ENCODE measurements at regions not wholly inside any gene's neighbourhood (a gene's known extent, or its start where the extent isn't known, plus 50 kb on each side); places are given as distances from the start of the nearest gene placed in this dataset.

DNA sequence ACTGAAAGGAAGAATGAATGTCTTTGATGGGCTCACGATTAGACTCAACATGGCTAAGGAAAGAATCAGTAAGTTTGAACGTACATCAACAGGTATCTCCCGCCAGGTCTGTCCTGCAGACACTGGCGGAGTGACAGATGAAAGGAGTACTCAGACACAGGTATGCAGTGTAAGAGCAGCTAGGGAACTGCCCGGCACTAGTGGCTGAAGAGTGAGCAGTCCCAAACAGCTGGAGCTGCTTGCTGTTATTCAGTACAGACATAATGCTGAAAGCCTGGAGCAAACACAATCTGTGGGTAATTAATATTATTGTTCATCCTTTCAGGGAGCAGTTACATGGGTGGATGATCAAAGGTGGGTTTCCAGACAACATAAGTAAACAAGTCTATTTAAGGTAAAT is 835.5 kb downstream of the TLE4 start:
- no peak for DNase-seq

DNA sequence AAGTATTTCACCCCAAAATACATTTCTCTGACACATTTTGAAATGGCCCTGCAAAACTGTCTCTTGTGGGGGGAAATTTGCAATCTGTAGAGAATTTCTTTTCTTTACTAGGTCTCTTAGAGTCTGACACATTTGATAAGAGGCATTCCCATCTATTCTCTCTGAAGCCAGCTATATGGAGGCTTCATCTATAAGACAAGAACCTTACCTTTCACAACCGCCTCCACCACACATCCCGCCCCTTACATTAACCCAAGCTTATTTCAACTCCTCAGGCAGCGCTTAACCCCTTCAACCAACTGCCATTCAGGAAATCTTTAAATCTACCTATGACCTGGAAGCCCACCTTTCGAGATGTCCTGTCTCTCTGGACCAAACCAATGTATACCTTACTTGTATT is 829.5 kb downstream of the TLE4 start:
- DNase-seq: no peak

DNA sequence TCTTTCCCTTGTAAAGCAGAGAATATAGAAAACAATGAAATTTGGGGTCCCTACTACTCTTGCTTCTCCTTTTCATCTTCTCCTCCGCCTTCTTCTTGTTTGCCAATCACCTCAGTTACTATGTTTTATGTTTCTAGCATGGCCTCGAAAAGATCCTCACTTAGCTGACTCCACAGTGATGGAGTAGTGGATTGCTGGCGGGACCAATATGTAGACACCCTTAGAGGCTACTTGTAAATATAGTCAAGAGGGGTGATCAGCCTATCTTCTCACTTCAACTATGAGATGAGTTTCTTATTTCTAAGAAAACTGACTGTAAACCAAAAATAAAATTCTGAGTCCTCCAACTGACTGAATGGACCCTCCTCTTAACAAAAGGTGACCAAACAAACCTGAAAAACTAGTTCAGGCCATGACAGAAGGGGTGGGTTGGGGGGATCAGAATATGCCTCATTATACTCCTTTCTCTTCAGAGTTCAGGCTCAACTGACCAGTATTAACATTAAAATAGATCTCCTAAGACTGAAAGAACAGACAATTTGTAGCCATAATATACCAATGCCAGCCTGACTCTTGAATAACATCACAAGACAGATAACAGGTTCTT is 829.0 kb downstream of the TLE4 start:
- no peak for DNase-seq

DNA sequence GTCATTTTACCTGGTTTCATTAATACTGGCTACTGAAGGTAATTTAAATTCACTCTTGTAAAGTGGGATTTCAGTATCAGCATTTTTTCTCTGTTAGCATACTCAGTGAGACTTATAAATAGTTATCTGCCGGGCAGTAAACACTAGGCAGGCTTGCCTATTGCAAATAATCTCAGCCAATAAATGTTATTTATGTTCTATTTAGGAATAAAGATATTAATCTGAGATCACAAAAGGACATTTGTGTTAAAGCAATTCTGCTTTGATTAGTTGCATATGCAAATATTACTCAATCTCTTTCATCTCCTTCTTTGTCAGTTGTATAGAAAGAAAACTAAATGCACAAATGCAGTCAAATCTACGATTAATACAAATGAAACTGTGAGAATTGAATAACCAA is 827.8 kb downstream of the TLE4 start:
- no peak for DNase-seq

DNA sequence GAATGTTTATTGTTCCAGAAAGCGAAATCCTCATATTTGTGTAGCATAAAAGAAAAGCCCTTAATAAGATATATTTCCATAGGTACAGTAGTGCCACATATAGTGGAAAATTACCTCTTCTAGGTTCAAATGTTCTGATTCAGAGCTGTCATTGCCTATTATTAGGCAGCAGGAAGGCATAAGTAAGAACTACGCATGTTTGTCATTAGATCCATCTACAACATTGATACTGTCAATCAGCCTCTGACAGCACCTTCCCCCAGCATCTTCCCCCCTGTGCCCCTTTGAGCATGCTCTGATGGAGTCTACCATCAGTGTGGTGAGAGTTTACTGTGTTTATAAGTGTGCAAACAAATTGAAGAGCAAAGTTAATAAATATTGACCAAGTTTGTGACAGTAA is 816.1 kb downstream of the TLE4 start:
- no peak for DNase-seq

DNA sequence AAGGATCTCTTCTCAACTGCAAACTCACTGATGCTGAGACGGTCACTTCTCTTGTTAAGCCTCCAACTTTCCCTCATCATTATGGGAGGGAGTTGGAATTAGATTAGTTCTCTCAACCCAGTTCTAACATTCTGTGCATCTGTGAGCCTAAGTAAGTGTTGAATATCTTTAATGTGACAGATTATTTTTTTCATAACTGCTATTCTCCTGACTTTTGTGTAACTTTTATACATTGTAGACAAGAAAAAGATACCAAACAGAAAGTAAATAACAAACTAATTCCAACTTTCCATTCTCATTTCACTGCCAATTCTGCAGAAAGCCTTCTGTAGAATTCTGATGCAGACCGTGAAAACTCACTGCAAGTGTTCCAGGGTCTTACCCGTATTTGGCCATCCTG is 813.5 kb downstream of the TLE4 start:
- no peak for DNase-seq

DNA sequence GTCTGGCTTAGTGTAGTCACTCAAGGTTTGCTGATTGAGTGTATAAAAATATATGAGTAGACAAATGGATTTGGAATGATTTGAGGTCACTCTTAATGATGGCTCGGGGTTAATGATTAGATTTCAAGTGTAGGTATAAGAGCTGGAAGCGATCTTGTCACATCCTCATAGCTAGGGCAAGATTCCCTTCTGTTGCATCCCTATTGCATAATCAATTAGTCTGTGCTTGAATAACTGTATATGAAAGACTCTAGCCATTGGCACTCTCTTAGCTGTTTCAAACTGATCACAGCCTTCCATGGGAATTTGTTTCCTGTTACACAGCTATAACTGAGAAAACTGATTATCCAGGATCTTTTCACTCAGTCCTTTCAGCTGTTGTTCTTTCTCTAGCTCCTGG is 811.6 kb downstream of the TLE4 start:
- no peak for DNase-seq

DNA sequence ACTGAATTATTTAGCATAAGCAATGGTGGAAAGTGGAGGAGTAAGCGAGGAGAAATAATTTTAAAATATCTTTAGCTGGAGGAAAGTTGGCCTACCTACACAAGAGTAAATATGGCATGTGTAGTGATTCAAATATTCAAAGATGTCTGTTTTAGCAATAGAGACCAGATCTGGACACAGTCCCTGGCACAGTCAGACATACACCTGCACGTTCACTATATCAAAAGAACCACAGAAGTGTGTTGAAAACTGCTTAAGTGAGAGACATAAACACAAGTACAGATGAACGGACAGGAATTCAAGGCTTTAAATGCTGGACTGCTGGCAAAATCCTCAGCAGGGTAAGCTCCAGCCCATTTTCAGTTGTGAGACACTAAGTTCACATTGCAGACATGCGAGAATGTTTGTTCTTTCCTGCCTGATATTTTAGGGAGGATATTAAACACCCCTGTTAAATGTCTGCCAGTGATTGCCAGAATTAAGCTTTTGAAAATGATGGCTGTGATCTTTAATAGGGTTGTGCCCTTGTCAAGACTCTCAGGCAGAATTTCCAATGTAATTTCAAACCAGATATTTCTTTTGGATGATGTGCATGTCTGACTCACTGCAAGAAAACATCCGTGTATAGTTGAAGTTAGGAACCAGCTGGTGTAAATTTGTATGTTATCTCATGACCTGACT is 810.6 kb downstream of the TLE4 start:
- no peak for DNase-seq

DNA sequence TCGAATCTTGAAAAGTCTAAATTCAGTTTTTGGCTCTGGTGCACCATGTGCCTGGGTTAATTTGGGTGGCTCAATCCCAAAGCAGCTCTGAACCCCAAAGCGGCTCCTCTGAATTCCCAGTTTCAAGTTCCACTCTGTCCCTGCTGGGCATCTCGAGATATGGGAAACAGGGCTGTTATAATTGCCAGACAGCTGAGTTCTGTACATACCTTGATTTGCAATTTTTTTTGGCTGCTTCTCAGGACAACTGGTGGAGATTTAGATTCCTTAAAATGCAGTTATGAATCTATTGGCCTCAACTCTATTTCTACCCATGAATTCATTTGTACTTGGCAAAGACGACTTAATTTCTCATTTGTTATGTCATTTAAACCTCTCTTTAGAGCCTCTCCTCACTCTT is 808.5 kb downstream of the TLE4 start:
- no peak for DNase-seq

DNA sequence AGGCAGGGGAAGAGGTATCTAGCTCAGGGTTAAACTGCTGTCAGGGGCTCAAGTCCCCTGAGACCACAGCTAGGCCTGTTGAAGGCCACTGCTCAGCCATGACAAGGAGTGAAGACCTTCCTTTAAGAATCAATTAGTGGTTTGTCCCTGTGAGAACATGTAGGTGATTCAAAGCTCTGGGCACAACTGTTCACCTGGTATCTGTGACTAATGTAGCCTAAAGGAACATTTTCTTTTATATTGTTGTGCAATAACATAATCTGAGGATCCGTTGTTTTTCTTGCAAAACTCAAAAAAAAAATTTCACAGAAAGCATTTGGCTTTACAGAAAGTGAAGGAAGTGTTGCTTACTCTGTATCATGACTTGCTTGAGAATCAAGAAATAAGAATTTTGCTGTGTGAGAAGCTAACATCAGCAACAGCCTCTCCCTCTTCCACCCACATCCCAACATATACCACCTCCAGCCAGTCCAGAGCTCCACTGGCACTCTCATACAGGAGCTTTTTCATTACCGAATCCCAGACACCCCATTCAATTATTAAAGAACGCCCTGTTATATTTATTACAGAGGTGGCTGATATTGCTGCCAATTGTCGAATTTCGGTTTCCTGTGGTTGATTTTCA is 807.0 kb downstream of the TLE4 start:
- no peak for DNase-seq

DNA sequence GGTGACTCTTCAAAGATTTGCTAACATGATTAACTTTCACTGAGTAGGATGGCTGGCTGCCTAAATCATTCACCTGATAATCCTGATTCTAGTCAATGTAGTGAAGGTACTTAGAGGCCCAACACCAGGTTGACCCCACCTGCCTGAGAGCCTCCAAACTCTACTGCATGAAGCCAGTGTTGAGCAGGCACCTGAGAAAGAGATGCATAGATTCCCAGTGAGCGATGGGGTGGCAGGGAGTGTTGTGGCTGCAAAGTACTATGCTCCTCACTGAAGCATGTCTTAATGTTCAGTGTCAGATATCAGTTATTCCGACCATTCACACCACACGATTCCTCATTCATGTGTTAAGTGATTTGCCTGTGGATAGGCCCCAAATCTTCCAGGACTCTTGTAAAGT is 804.4 kb downstream of the TLE4 start:
- no peak for DNase-seq

DNA sequence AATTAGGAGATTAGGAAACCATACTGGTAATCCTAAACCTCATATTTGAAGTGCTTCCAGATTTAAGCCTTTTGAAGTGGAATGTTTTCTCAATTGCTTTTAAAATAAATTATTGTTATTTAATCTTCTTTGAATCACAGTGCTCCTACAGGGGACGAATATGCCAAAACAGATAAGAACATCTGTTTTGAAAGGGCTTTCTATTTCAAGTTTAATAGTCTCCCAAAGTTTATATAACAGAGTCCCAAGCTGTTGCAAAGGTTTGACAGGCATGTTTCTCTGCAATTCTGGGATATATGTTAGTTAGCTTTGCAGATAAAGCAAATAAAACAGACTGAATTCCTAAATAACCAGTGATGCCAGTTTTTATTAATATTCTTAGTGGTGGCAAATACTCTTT is 803.7 kb downstream of the TLE4 start:
- no peak for DNase-seq

DNA sequence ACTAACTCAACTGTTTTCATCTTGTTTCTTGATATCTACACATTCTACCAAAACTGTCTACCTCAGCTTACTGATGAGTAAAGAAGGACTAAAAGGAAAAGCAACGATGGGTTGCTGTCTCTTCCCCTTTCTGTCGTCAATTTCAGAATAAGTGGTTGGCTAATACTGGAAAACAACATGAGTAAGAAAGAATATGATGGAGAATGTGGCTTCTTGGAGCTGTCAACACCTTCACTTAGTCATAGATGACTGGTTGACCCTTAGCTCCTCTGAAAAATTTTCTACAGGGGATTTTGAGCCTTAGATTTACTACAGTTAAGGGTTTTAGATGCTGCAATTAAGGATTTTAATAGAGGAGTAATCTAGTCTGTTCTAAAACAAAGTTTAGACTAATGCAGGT is 797.9 kb downstream of the TLE4 start:
- DNase-seq: no peak

DNA sequence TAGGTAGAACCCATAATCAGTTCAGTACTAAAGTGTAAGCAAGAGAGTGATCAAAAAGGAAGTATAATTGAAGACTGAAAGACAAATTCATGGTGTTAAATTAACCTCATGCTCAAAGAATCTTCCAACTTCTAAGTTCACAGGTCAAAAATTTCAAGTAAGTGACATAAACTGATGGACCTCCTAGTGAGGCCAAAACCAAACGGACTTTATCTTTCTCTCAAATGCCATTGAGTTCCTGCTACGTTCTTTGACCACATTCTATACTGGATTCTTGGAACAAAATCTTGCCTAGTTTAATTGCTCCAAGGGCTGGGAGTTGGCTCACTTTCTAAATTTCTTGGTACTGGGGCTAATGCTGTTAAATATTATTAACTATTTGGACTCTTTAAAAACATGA is 794.9 kb downstream of the TLE4 start:
- DNase-seq: no peak

DNA sequence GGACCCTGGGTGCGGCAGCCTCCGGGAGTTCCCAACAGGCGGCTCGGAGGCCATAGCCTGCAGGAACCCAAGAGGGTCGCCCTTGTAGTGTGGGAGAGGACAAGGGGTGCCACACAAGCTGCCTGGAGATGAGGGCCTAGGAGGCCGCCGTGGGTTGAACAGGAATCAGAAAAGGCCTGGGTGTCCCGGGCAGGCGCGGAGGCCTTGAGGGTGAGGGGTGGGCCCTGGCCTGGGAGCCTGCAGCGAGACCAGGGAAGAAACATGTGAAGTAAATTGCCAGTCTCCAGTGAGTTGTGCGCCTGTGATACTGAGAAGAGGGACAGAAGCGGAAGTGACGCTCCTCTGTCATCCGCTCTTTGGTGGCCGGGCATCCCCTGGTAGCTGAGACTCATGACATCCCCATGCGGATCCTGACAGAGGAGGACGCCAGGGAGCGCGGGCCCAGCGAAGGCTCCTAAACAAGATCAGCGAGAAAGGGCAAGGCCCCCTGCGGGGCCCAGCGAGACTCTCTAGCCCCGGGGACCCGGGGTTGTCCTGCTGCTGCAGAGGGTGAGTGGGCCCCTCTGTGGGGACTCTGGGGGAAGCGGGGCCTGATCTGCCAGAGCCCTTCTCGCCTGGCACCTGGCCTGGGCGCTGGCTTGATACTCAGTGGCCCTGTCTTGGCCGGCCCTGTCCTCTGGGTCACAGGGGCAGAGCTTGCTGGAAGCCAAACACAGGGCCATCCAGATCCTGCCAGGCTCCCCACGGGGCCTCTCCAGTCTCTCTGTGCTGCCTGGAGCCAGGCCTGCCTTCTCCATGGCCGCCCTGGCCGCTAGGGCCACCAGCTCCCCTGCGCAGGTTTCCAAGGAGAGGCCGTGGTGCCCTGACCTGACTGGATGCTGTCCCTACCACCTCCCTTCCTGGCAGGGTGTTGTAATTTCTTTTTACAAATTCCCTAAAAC is 788.4 kb downstream of the TLE4 start:
- no peak for DNase-seq

DNA sequence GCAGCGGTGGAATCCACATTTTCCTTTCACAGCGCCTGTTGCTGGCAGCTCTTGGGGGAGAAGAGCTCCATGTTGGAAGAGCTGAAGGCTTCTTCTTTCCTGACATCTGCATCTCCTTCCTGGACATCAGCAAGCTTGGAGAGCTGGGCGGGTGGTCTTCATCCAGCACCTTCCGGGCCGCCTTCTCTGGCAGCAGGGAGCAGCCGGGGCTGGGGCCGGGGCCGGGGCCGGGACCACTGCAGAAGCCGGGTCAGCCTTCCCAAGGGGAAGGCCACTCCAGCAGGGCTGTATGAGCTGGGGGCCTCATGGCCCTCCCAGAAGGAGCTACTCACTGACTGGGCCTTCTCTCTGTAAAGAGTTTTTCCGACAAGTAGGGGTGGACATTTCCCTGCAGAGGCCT is 787.5 kb downstream of the TLE4 start:
- DNase-seq: no peak

DNA sequence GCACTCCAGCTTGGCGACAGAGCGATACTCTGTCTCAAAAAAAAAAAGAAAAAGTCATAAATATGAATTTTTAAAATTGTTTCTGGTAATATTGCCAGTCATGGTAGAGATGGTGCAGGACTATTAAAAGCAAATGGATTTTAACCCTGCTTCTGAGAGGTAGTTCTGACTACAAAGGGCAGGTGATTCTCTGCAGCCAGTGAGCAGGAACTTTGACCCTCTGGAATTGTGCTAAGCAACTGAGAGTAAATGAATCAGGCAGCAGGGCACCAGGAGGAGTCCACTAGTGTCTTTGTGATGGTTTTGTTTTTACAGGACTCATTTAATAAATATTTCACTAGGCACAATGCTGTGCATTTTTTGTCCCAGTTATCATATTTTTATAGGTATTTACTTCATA is 781.2 kb downstream of the TLE4 start:
- DNase-seq: no peak

DNA sequence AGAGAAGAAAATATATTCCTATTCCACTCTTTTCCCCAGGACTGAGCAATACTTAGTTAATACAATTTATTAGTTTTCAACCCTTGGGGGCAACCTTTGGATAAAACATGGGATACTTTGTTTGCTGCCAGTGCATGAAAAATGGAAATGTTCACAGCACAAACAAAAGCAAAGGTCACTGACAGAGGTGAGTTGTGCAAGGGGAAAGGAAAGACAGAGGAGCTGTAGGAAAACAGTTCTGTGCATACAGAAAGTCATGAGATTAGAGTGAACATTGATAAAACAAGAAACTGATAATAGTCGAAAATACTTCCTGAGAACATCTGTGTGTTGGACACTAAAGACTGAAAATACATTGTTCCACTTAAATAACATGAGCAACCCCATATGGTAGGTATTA is 779.8 kb downstream of the TLE4 start:
- DNase-seq: no peak

DNA sequence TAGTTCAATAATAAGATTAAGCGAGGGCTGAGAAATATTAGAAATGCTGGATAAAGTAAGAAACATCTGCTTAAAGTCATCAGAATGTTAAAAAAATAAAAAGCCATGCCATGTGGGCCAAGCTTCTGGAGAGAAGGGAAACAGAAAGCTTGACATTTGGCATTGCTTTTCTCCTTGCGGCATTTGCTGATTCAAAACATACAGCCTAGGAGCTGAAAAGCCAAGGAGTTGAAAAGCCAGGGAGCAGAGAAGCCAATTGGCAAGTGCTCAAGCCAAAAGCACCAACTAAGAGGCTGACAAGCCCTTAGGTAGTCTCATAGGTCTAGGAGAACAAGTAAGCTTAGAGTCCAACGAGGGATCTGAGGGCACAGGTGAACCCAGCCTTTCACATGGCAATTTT is 754.3 kb downstream of the TLE4 start:
- DNase-seq: no peak

DNA sequence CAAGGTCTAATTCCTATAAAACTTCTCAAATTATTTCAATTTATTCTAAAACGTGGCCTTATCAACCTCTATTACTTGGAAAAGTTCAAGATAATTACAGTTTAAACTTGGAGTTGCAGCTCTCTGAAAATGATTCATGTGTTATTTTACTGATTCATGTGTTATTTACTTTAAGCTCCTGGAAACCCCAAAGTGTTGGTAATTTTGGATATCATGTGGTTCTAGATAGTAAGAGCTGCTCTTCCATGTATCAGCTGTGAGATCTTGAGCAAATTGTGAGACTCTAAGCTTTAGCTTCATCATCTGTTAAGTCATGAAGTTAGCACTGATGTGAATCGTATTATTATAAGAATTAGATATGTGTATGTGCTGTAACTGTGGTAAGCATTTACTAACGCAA is 749.2 kb downstream of the TLE4 start:
- no peak for DNase-seq

DNA sequence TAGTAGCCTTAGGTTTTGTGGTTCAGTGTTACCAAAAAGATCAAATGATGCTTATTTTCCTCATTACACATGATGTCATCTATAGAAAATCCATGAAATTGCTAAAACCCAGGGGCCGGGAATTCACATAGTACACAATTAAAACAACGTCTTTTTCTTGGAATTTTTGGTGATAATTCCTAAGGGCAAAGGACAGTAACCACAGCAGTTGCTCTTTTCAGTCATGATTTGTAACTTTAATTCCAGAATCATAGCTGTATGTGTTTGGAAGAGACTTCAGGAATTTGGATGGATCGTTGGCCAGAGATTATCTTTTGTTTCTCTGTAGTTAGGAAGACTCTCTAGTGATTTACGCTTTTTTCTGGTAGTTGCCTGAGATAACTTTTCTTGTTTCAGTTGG is 748.7 kb downstream of the TLE4 start:
- no peak for DNase-seq

DNA sequence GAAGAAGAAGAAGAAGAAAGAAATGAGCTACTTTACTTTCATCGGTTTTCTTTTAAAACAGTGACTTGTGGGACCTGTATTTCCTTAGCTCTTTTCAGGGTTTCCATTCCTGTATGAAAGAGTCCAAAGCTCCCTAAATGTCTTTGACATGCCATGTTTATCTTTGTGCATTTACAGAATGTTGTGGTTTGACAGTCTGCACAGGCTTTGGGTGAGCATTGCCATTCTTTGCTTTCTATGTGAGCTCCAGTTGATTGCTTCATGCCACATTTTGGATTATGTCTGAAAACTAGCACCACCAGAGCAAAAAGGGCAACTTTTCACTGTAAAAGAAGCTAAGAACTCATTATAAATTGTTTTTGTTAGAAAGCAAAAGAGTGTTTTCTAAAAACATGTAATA is 733.4 kb downstream of the TLE4 start:
- no peak for DNase-seq

DNA sequence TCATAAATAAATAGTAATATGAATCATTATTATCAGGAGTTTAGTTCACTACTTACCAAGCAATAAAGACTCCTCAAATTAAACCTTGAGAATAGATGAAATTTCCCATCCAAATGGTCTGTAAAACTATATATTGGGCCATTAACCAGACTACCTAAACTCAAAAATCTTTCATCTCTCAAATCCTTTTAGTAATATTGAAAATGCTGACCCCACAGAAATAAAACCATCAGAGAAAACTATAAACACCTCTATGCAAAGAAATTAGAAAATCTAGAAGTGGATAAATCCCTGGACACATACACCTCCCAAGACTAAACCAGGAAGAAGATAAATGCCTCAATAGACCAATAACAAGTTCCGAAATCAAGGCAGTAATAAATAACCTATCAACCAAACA is 723.2 kb downstream of the TLE4 start:
- no peak for DNase-seq

DNA sequence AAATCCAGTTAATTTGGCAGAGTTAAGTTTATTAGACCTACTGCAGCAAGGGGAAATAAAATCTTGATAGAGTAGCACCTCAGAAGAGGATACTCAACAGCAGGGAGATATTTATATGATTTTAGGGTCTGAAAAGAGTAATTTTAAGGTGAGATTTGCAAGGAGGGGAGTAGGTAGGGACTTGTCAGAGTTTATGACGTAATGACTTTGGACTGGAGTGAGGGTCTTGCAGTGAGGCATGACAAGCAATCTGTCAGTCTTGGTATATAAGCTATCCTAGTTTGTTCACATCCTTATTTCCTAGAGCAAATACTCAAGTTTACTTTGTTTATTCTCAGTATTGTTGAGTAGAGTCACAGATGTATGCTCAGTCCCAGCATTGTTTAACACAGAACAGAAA is 722.6 kb downstream of the TLE4 start:
- DNase-seq: no peak
